ENCODE measurements at regions not wholly inside any gene's neighbourhood (a gene's known extent, or its start where the extent isn't known, plus 50 kb on each side); places are given as distances from the start of the nearest gene placed in this dataset.

- TF ChIP-seq CTCF (IDR thresholded peaks at IDR 0.05) (no peak), ZFX (IDR thresholded peaks at IDR 0.05; ENCODE audit: borderline replicate concordance) (no peak)
Observed at GRCh38 chr5:23825196-23825595, 317.8 kb downstream of the PRDM9 start.

Data from 22Rv1 (cell line).